Neural cell (in vitro differentiated cells): ENCODE measurements at regions not wholly inside any gene's neighbourhood (a gene's known extent, or its start where the extent isn't known, plus 50 kb on each side); places are given as distances from the start of the nearest gene placed in this dataset.

Source experiments
- H2AFZ ChIP-seq: fragments of 200-600, 300-800 bp; sonication (generic), shearing (Covaris generic); 2 replicates; pipeline ENCODE4 v1.6.0; 2014; ENCODE audit warnings: low read depth, mild to moderate bottlenecking, antibody characterized with exemption, low read length, moderate library complexity
- H3F3A ChIP-seq: fragments of 200-600 bp; shearing (Covaris generic); 2 replicates; pipeline ENCODE4 v1.6.1; 2016; ENCODE audit warnings: mild to moderate bottlenecking, moderate library complexity, mixed read lengths, antibody characterized with exemption, low read length; ENCODE audit not compliant: insufficient read depth, poor library complexity, severe bottlenecking
- H3K27ac ChIP-seq: fragments of 200-600, 300-800 bp; sonication (generic), shearing (Covaris generic); 2 replicates; pipeline ENCODE4 v1.5.1; 2014; ENCODE audit warnings: mild to moderate bottlenecking, low read length, moderate library complexity
- H3K27me3 ChIP-seq: fragments of 300-800, 200-600 bp; sonication (generic), shearing (Covaris generic); 2 replicates; pipeline ENCODE4 v1.6.0; 2014; ENCODE audit warnings: mild to moderate bottlenecking, low read depth, low read length, moderate library complexity; ENCODE audit not compliant: insufficient read depth
- H3K36me3 ChIP-seq: fragments of 300-800, 200-600 bp; sonication (generic), shearing (Covaris generic); 2 replicates; pipeline ENCODE4 v1.5.1; 2014; ENCODE audit warnings: mild to moderate bottlenecking, antibody characterized with exemption, low read length, moderate library complexity; ENCODE audit not compliant: insufficient read depth
- H3K4me2 ChIP-seq: fragments of 300-800, 200-600 bp; sonication (generic), shearing (Covaris generic); 2 replicates; pipeline ENCODE4 v1.6.0; 2014; ENCODE audit warnings: mild to moderate bottlenecking, low read length
- H3K4me3 ChIP-seq: fragments of 300-800, 200-600 bp; sonication (generic), shearing (Covaris generic); 2 replicates; pipeline ENCODE4 v1.5.1; 2014; ENCODE audit warnings: mild to moderate bottlenecking, low read length, moderate library complexity
- H3K79me2 ChIP-seq: fragments of 200-600 bp; shearing (Covaris generic); replicated peaks from 2 replicates; pipeline ENCODE4 v1.6.0; 2014; ENCODE audit warnings: mild to moderate bottlenecking, low read length, moderate library complexity; ENCODE audit not compliant: insufficient read depth
- H3K9ac ChIP-seq: fragments of 300-800, 200-600 bp; sonication (generic), shearing (Covaris generic); 2 replicates; pipeline ENCODE4 v1.6.1; 2016; ENCODE audit warnings: mild to moderate bottlenecking, low read length, mixed read lengths
- H3K9me2 ChIP-seq: fragments of 200-600 bp; shearing (Covaris generic); 2 replicates; pipeline ENCODE4 v1.6.1; 2016; ENCODE audit warnings: mild to moderate bottlenecking, low read length, mixed read lengths; ENCODE audit not compliant: insufficient read depth
- H3K9me3 ChIP-seq: fragments of 200-600, 300-800 bp; sonication (generic), shearing (Covaris generic); 2 replicates; pipeline ENCODE4 v1.6.1; 2016; ENCODE audit warnings: mild to moderate bottlenecking, mixed run types, low read length, moderate library complexity, mixed read lengths
- H4K20me1 ChIP-seq: fragments of 200-600 bp; shearing (Covaris generic); 2 replicates; pipeline ENCODE4 v1.6.1; 2016; ENCODE audit warnings: mild to moderate bottlenecking, mixed run types; ENCODE audit not compliant: insufficient read depth
- EP300 ChIP-seq: fragments of 450-650 bp; conservative IDR thresholded peaks from 2 replicates; pipeline ENCODE4 v1.6.1; 2014; ENCODE audit warnings: antibody characterized with exemption, mild to moderate bottlenecking, moderate library complexity; ENCODE audit not compliant: poor library complexity, severe bottlenecking
- EZH2 ChIP-seq: fragments of 200-600, 300-800 bp; shearing (Covaris generic), sonication (generic); IDR thresholded peaks from 2 replicates; pipeline ENCODE4 v1.6.1; 2014; ENCODE audit warnings: antibody characterized with exemption, low read length, borderline replicate concordance, mild to moderate bottlenecking; ENCODE audit not compliant: insufficient read depth, poor library complexity, severe bottlenecking
- MXI1 ChIP-seq: fragments of 450-650 bp; conservative IDR thresholded peaks from 2 replicates; pipeline ENCODE4 v1.6.1; 2014; ENCODE audit warnings: antibody characterized with exemption, mild to moderate bottlenecking; ENCODE audit not compliant: poor library complexity, severe bottlenecking
- POLR2AphosphoS5 ChIP-seq: IDR thresholded peaks from 2 replicates; pipeline ENCODE4 v1.6.1; 2012
- RAD21 ChIP-seq: fragments of 450-650 bp; conservative IDR thresholded peaks from 2 replicates; pipeline ENCODE4 v1.6.1; 2014; ENCODE audit warnings: antibody characterized with exemption, mild to moderate bottlenecking, moderate library complexity
- SMC3 ChIP-seq: fragments of 450-650 bp; conservative IDR thresholded peaks from 2 replicates; pipeline ENCODE4 v1.6.1; 2014; ENCODE audit warnings: antibody characterized with exemption, mild to moderate bottlenecking, moderate library complexity; ENCODE audit not compliant: poor library complexity
- TAF1 ChIP-seq: IDR thresholded peaks from 2 replicates; pipeline ENCODE4 v1.6.1; 2012; ENCODE audit warnings: low read depth
- TF ChIP-seq, protein P1 (sequence below): fragments of 450-650 bp; IDR thresholded peaks from 2 replicates; pipeline ENCODE4 v1.5.1; 2014; ENCODE audit warnings: antibody characterized with exemption, mild to moderate bottlenecking, moderate library complexity; ENCODE audit not compliant: poor library complexity, severe bottlenecking
- TF ChIP-seq, protein P2 (sequence below): IDR thresholded peaks from 2 replicates; pipeline ENCODE4 v1.6.1; 2012; ENCODE audit warnings: borderline replicate concordance

DNA sequence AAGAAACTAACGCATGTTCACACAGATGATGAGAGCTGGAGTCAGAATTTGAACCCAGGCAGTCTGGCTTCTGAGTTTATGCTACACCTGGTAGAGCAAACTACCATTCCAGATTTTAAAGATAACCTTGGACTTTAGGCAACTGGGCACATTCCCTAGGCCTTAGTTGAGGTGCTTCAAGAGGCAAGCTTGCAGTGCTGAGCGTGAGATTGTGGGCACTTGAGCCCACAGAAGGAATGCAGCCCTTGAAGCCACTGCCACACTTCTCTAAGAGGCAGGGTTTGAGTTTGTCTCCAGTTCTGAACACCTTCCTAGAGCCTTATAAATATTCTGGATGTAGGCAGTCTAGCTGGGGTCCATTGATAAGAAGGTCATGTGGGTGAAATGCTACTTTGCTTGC lies 216.1 kb upstream of the SLC14A2 start:
- H3K9ac ChIP-seq = no peak overlapping the region
- no peaks in the 10 kb centered on the region for H3F3A ChIP-seq
- no peak overlapping the region for H3K4me2 ChIP-seq
- H3K27ac ChIP-seq = no peak overlapping the region
- H3K36me3 ChIP-seq = no peaks in the 10 kb centered on the region
- H4K20me1 ChIP-seq = no peaks in the 10 kb centered on the region
- no peaks in the 10 kb centered on the region for H3K79me2 ChIP-seq
- no peaks in the 10 kb centered on the region for H3K27me3 ChIP-seq
- H3K9me3 ChIP-seq = no peaks in the 10 kb centered on the region
- H3K9me2 ChIP-seq = no peaks in the 10 kb centered on the region
- TF ChIP-seq, protein P1, sequence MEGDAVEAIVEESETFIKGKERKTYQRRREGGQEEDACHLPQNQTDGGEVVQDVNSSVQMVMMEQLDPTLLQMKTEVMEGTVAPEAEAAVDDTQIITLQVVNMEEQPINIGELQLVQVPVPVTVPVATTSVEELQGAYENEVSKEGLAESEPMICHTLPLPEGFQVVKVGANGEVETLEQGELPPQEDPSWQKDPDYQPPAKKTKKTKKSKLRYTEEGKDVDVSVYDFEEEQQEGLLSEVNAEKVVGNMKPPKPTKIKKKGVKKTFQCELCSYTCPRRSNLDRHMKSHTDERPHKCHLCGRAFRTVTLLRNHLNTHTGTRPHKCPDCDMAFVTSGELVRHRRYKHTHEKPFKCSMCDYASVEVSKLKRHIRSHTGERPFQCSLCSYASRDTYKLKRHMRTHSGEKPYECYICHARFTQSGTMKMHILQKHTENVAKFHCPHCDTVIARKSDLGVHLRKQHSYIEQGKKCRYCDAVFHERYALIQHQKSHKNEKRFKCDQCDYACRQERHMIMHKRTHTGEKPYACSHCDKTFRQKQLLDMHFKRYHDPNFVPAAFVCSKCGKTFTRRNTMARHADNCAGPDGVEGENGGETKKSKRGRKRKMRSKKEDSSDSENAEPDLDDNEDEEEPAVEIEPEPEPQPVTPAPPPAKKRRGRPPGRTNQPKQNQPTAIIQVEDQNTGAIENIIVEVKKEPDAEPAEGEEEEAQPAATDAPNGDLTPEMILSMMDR = no peak
- no peak for TF ChIP-seq EZH2
- TF ChIP-seq EP300 = no peak
- no peak for TF ChIP-seq TAF1
- TF ChIP-seq RAD21 = no peak
- TF ChIP-seq POLR2AphosphoS5 = no peak
- no peak overlapping the region for H3K4me3 ChIP-seq
- no peak overlapping the region for H2AFZ ChIP-seq

DNA sequence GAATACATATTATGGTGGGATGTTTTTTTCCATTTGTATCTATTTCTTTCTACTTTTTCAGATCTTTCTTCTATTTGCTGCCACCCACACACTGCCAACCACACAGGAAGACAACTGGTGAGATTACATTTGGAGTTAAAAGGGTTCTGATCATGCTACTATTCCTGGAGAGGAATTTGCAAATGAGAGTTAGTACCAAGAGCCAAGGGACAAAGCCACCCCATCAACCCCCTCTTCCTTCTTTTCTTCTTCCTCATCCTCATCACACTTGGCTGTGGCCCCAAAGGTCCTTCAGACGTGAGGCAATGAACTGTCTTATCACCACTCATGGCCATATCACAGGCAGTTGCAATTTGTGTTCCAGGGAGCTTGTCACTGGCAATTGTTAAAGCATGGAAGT lies 215.6 kb upstream of the SLC14A2 start:
- no peaks in the 10 kb centered on the region for H3K36me3 ChIP-seq
- H3K27me3 ChIP-seq = no peaks in the 10 kb centered on the region
- no peak overlapping the region for H3K4me3 ChIP-seq
- H3K9me2 ChIP-seq = no peaks in the 10 kb centered on the region
- H3K4me2 ChIP-seq = no peak overlapping the region
- no peak overlapping the region for H2AFZ ChIP-seq
- H3K9ac ChIP-seq = no peak overlapping the region
- TF ChIP-seq MXI1 = no peak
- TF ChIP-seq TAF1 = no peak
- TF ChIP-seq, protein P1 = no peak
- TF ChIP-seq, protein P2, sequence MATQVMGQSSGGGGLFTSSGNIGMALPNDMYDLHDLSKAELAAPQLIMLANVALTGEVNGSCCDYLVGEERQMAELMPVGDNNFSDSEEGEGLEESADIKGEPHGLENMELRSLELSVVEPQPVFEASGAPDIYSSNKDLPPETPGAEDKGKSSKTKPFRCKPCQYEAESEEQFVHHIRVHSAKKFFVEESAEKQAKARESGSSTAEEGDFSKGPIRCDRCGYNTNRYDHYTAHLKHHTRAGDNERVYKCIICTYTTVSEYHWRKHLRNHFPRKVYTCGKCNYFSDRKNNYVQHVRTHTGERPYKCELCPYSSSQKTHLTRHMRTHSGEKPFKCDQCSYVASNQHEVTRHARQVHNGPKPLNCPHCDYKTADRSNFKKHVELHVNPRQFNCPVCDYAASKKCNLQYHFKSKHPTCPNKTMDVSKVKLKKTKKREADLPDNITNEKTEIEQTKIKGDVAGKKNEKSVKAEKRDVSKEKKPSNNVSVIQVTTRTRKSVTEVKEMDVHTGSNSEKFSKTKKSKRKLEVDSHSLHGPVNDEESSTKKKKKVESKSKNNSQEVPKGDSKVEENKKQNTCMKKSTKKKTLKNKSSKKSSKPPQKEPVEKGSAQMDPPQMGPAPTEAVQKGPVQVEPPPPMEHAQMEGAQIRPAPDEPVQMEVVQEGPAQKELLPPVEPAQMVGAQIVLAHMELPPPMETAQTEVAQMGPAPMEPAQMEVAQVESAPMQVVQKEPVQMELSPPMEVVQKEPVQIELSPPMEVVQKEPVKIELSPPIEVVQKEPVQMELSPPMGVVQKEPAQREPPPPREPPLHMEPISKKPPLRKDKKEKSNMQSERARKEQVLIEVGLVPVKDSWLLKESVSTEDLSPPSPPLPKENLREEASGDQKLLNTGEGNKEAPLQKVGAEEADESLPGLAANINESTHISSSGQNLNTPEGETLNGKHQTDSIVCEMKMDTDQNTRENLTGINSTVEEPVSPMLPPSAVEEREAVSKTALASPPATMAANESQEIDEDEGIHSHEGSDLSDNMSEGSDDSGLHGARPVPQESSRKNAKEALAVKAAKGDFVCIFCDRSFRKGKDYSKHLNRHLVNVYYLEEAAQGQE = no peak
- TF ChIP-seq RAD21 = no peak
- TF ChIP-seq EZH2 = no peak
- TF ChIP-seq EP300 = no peak
- TF ChIP-seq SMC3 = no peak
- TF ChIP-seq POLR2AphosphoS5 = no peak
- H4K20me1 ChIP-seq = no peaks in the 10 kb centered on the region
- no peaks in the 10 kb centered on the region for H3K79me2 ChIP-seq
- no peak overlapping the region for H3K27ac ChIP-seq
- no peaks in the 10 kb centered on the region for H3F3A ChIP-seq
- no peaks in the 10 kb centered on the region for H3K9me3 ChIP-seq
